ENCODE measurements at regions not wholly inside any gene's neighbourhood (a gene's known extent, or its start where the extent isn't known, plus 50 kb on each side); places are given as distances from the start of the nearest gene placed in this dataset.
A peak's percentile ranks its signal among the peaks of the same experiment; 100 is the strongest.
"Not testable (repeated sequence)": the region's sequence is repeated elsewhere in the genome, so short reads cannot be mapped to it uniquely, and the experiment has no call there.

DNA sequence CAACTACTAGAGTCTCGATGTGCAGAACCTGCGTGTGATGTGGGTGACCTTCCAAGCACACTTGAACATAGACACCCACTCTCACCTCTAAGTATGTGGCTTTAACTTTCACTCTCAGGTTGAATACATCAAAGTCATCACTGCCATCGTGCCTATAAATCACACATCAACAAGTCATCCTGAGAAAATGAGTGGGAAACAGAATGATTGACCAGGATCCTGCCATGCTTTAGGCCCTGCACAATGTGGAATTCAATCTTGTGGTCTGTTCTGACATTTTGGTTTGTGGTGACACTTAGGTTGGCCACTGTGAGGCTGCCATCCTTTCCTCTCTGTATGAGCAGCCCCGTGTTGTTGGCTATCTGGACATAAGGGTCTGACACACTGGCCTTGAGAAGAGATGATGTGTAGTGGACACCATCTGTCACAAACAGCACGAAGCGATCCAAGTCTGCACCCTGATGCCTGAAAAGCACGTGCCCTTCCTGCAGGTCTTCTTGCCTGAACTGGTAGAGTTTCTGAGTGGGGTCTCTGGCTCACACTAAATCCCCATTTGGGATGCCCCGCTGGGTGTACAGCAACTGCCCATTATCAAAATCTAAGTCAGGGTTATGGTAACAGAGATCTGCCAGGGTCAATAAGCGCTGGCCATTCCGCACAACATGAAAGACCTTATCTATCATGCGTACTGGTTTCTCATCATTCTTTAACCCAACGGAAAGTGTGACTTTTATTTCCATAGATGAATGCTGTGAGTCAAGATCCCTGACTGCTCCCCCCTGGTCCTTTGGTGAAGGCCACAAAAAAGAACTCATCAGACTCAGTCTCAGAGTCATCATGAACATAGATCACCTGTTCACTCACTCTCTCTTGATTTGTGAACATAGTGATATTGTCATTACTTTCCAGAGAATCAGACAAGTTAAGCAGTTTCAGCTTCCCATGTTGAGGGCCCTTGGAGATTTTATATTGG, 116.6 kb downstream of the ESM1 start:
- ATAC-seq, result no peak
- Histone ChIP-seq H3K4me1 (peaks cover 0 to 7% (median 0%) of the 10 kb centered on the region in 12 donors), H3K27ac (no peak overlapping the region), H3K4me3 (no peak overlapping the region), H3K36me3 (no peaks in the 10 kb centered on the region), H3K9me3 (no peaks in the 10 kb centered on the region), H3K27me3 (no peaks in the 10 kb centered on the region)
- intact Hi-C loops (cut with DNase I), result loop anchor here in 5 of 10 donors (5.0 to 10.0 kb wide), 3 partner anchors 351 to 624 kb away; partner anchors contain the start of gene SNX18 (in 4 of the 5)
- DNase-seq, result no peak
- WGBS, 4 donors, result 80 to 95% (median 87%) methylated on average over 12 of the region's 12 CpGs
- no peak for TF ChIP-seq POLR2A (IDR thresholded peaks at IDR 0.05)
- TF ChIP-seq, protein P1, sequence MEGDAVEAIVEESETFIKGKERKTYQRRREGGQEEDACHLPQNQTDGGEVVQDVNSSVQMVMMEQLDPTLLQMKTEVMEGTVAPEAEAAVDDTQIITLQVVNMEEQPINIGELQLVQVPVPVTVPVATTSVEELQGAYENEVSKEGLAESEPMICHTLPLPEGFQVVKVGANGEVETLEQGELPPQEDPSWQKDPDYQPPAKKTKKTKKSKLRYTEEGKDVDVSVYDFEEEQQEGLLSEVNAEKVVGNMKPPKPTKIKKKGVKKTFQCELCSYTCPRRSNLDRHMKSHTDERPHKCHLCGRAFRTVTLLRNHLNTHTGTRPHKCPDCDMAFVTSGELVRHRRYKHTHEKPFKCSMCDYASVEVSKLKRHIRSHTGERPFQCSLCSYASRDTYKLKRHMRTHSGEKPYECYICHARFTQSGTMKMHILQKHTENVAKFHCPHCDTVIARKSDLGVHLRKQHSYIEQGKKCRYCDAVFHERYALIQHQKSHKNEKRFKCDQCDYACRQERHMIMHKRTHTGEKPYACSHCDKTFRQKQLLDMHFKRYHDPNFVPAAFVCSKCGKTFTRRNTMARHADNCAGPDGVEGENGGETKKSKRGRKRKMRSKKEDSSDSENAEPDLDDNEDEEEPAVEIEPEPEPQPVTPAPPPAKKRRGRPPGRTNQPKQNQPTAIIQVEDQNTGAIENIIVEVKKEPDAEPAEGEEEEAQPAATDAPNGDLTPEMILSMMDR (IDR thresholded peaks at IDR 0.05), result no peak

DNA sequence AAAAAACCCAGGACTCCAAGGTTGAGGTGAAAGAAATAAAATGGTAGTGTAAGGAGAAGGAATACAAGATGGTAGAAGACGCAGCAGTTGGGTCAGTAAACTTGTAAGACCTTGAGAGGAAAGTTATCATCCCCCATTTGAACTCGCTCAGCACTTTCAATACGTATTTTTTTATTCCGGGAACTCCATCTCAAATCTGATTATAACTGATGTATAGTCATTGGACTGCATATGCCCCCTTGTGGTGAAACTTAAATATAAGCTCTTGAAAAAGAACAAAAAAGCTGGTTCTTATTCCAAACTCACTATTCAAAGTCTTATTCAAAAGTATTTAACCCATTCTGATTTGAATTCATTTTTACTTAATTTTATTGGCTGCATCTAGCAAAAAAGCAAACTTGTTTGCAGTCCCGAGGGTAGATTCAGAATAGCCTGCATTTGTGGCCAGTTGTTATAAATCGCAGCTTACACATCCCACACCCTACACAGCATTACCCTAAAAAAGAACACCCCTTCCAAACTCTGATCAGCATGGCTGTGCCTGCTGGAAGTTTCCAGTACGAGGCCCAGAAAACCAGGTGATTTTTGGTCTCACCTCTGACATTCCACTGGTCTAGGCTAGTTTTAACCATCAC, 118.0 kb downstream of the ESM1 start:
- peak in 2 of 4 donors; percentile 36 to 45 for ATAC-seq
- Histone ChIP-seq H3K27me3 (no peaks in the 10 kb centered on the region), H3K4me1 (peaks cover 0 to 7% (median 0%) of the 10 kb centered on the region in 12 donors), H3K9me3 (no peaks in the 10 kb centered on the region), H3K4me3 (peak overlapping the region in 7 of 12 donors; percentile 4 to 46 (median 19)), H3K27ac (no peak overlapping the region), H3K36me3 (no peaks in the 10 kb centered on the region)
- intact Hi-C loops (cut with DNase I), result loop anchor here in 9 of 10 donors (1.0 to 10.0 kb wide), 5 partner anchors 350 to 623 kb away; partner anchors contain the start of gene SNX18 (in 9 of the 9)
- 22 to 27% (median 24%) methylated on average over 7 of the region's 7 CpGs for WGBS, 4 donors
- no peak for DNase-seq
- TF ChIP-seq, protein P1 (IDR thresholded peaks at IDR 0.05), result peak; percentile 58 to 78 (median 74)
- no peak for TF ChIP-seq POLR2A (IDR thresholded peaks at IDR 0.05)

DNA sequence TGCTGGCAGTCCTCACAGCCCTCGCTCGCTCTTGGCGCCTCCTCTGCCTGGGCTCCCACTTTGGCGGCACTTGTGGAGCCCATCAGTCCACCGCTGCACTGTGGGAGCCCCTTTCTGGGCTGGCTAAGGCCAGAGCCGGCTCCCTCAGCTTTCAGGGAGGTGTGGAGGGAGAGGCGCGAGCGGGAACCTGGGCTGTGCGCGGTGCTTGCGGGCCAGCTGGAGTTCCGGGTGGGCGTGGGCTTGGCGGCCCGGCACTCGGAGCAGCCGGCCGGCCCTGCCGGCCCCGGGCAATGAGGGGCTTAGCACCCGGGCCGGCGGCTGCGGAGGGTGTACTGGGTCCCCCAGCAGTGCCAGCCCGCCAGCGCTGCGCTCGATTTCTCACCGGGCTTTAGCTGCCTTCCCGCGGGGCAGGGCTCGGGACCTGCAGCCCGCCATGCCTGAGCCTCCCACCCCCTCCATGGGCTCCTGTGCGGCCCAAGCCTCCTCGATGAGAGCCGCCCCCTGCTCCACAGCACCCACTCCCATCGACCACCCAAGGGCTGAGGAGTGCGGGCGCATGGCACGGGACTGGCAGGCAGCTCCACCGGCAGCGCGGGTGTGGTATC, 120.4 kb downstream of the ESM1 start:
- 94 to 98% (median 95%) methylated on average over 27 to 44 of the region's 44 CpGs for WGBS, 4 donors
- not testable (repeated sequence) for ATAC-seq, H3K27me3 ChIP-seq, H3K27ac ChIP-seq, DNase-seq, H3K36me3 ChIP-seq, H3K4me3 ChIP-seq, H3K9me3 ChIP-seq
- intact Hi-C loops (cut with DNase I), result loop anchor here in 5 of 10 donors (5.0 to 10.0 kb wide), 3 partner anchors 348 to 620 kb away; partner anchors contain the start of gene SNX18 (in 4 of the 5)
- peaks cover 0 to 13% (median 0%) of the 10 kb centered on the region in 12 donors for H3K4me1 ChIP-seq

DNA sequence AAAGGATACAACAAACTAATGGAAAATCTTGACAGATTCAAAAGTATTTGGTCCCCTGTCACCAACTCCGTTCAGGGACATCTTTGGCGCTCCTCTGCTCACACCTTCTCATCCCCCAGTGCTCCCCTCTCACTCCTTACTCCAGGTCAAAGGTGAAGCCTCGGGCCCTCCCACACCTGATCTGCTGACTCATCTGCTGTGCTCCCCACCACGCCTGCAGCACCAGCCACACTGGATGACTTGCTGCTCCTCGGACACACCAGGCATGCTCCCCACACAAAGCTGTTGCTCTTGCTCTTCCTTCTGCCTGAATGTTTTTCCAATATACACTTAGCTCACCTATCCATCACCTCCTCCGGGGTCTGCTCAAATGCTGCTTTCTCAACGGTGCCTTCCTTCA, 123.4 kb downstream of the ESM1 start:
- Histone ChIP-seq H3K27me3 (no peaks in the 10 kb centered on the region), H3K9me3 (peaks cover 0 to 23% (median 12%) of the 10 kb centered on the region in 12 donors), H3K36me3 (no peaks in the 10 kb centered on the region), H3K27ac (no peak overlapping the region), H3K4me3 (no peak overlapping the region), H3K4me1 (peaks cover 0 to 11% (median 0%) of the 10 kb centered on the region in 12 donors)
- intact Hi-C loops (cut with DNase I), result loop anchor here in 2 of 10 donors (10.0 kb wide), 2 partner anchors 607 to 617 kb away; no protein-coding TSS in a partner anchor
- TF ChIP-seq, protein P1 (IDR thresholded peaks at IDR 0.05), result no peak
- TF ChIP-seq POLR2A (IDR thresholded peaks at IDR 0.05), result no peak
- 65 to 86% (median 82%) methylated on average over 7 of the region's 7 CpGs for WGBS, 4 donors
- ATAC-seq (no peak), DNase-seq (no peak)
